Dendritic cell treated with granulocyte-macrophage colony-stimulating factor and Interleukin-4, amounts not matched to agents 40 ng/mL and 50 ng/mL, for 4 days (primary cell): ENCODE measurements at regions not wholly inside any gene's neighbourhood (a gene's known extent, or its start where the extent isn't known, plus 50 kb on each side); places are given as distances from the start of the nearest gene placed in this dataset.

Experiments
- H3K27ac Mint-ChIP-seq: one replicate; pipeline ENCODE4 v1.8.0; 2022; ENCODE audit warnings: mild to moderate bottlenecking, mixed read lengths
- H3K27me3 Mint-ChIP-seq: one replicate; pipeline ENCODE4 v1.8.0; 2022; ENCODE audit warnings: mild to moderate bottlenecking, mixed read lengths
- H3K36me3 Mint-ChIP-seq: one replicate; pipeline ENCODE4 v1.8.0; 2022; ENCODE audit warnings: low read depth, mixed read lengths
- H3K4me1 Mint-ChIP-seq: one replicate; pipeline ENCODE4 v1.8.0; 2022; ENCODE audit warnings: low read depth, mixed read lengths
- H3K4me3 Mint-ChIP-seq: one replicate; pipeline ENCODE4 v1.8.0; 2022; ENCODE audit warnings: mild to moderate bottlenecking, moderate library complexity, mixed read lengths
- H3K9me3 Mint-ChIP-seq: one replicate; pipeline ENCODE4 v1.8.0; 2022; ENCODE audit warnings: mixed read lengths
- intact Hi-C: fragments of 100-400 bp; cut with micrococcal nuclease; formaldehyde crosslinking; loops from one replicate; pipeline ENCODE4 v1.15.0; 2022

DNA sequence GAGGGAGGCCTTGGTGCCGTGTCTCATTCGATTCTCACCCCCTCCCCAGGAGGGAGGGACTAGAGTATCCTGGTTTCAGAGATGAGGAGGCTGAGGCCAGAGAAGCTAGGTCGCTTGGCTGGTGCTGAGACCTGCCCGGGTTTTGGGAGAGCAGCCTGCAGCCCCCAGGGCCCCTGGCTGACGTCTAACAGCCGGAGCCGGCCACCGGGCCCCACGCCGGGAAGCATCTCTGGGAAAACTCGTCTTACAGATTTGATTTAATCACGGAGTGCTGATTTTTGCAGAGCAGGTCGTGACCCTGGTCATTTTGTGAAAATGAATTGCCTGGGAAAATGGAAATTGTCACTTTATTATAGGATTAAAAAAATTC is 97.5 kb downstream of the MICALL2 start:
- H3K36me3 Mint-ChIP-seq: no peaks in the 10 kb centered on the region
- H3K9me3 Mint-ChIP-seq: peaks cover 11% of the 10 kb centered on the region
- no peaks in the 10 kb centered on the region for H3K4me1 Mint-ChIP-seq
- peaks cover 11% of the 10 kb centered on the region for H3K27me3 Mint-ChIP-seq
- H3K4me3 Mint-ChIP-seq: no peak overlapping the region
- no peak overlapping the region for H3K27ac Mint-ChIP-seq
- intact Hi-C loops: no loop called here

DNA sequence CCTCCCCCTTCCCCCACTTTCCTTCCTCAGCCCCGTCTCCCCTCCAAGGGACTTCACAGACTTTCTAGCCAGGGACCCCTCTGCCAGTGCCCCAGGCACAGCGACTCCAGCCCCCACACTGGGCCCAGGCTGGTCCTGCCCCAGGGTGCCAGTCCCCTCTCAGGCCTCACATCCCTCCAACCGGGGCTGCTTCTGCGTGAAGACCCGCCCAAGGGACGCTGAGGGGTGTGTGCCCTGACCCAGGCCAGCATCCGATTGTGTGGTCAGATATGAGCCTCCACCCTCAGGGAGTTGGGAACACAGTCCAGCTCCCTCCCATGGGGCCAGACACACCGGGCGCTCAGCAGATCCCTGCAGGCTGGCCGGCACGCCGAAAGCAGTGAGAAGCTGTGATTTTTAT is 97.0 kb downstream of the MICALL2 start:
- Mint-ChIP-seq H3K4me1 (no peaks in the 10 kb centered on the region), H3K27ac (no peak overlapping the region)
- intact Hi-C loops: no loop called here

DNA sequence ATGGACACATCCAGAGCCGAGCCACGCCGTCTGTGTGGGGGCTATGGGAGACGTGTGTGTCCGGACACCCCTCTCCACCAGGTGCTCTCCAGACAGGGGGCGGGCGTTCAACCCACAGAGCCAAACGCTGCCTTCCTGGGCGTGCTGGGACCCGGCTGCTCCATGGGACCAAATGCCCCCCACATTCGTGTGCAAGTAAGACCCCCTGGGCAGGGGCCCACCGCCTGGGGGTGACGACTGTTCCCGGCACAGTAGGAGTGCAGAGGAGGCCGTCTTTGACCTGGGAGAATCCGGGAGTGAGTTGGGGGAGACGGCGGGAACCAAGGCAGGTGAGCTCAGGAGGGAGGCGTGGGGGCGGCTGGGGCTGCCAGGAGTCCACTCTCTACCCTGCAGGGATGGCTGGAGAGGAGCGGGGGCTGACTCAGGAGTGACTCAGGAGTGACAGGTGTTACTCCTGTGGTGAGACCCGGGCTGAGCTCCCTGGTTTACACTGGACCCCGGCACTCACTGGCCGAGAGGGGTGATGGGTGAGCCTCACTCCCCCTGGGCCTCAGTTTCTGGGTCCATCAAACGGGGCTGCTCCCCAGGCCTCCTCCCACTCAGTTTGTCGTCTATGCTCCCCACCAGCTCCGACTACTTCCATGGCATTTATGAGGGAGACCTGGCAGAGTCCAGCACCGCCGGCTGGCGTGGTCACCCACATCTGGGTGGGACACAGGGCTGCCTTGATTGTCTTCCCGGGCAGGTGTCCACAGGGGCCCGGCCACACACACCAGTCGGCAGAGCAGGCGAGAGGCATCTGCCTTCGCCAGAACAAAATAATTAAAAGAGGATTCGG is 95.0 kb downstream of the MICALL2 start:
- Mint-ChIP-seq H3K9me3 (peaks cover 11% of the 10 kb centered on the region), H3K4me1 (no peaks in the 10 kb centered on the region), H3K4me3 (no peak overlapping the region), H3K36me3 (no peaks in the 10 kb centered on the region), H3K27me3 (peaks cover 33% of the 10 kb centered on the region), H3K27ac (no peak overlapping the region)
- intact Hi-C loops: no loop called here

More for the DNA sequence above, 97.0 kb downstream of the MICALL2 start:
- no peaks in the 10 kb centered on the region for H3K36me3 Mint-ChIP-seq
- peaks cover 17% of the 10 kb centered on the region for H3K27me3 Mint-ChIP-seq
- no peak overlapping the region for H3K4me3 Mint-ChIP-seq
- peaks cover 11% of the 10 kb centered on the region for H3K9me3 Mint-ChIP-seq

DNA sequence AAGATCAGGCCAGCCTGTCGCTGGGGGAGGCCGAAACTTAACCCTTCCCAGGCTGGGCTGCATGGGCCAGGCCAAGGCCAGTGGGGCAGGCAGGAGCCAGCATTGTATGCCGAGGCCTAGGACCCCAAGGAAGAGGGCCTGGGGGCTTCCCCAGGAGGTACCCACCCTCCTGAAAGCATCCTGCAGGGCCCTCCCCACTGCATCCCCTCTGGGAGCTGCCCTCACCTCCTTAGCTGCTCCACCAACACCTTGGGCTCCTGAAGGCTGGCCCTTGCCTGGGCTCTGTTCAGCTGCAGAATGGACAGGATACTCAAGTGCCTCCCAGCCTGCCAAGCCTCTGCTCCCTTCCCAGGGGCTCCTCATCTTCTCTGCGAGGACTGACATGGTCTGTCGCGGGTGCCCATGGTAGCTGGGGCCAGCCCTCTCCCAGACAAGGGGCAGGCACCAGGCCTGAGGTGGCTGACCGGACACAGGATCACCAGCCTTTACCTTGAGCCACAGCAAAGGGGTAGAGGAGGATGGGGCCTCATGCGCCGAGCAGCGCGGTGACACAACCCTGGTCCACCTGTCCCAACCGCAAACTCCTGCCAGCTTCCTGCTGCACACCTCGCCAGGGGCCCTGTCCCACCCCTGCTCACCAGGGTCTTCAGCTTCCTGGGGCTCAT is 94.2 kb downstream of the MICALL2 start:
- no peak overlapping the region for H3K27ac Mint-ChIP-seq
- intact Hi-C loops: no loop called here
- no peaks in the 10 kb centered on the region for H3K4me1 Mint-ChIP-seq
- peaks cover 40% of the 10 kb centered on the region for H3K27me3 Mint-ChIP-seq
- peaks cover 11% of the 10 kb centered on the region for H3K9me3 Mint-ChIP-seq
- H3K4me3 Mint-ChIP-seq: no peak overlapping the region
- no peaks in the 10 kb centered on the region for H3K36me3 Mint-ChIP-seq

DNA sequence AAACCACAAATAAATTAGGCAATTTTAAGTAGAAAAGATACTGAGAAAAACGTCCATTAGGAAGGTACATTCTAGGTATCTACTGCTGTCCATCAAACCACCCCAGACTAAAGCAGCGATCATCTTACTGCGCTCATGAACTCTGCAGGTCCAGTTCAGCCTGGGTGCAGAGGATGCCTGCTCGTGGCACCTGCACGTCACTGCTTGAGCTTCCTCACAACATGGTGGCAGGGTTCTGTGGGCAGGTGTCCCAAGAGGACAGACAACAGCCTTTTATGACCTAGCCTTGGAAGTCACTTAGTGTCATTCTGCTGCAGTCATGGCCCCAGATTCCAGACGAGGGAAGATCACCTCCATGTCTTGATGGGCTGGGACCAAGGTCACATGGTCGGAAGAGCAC is 93.4 kb downstream of the MICALL2 start:
- Mint-ChIP-seq H3K27ac (no peak overlapping the region), H3K9me3 (peaks cover 11% of the 10 kb centered on the region), H3K4me1 (no peaks in the 10 kb centered on the region), H3K36me3 (no peaks in the 10 kb centered on the region), H3K4me3 (no peak overlapping the region), H3K27me3 (peaks cover 48% of the 10 kb centered on the region)
- intact Hi-C loops: no loop called here

DNA sequence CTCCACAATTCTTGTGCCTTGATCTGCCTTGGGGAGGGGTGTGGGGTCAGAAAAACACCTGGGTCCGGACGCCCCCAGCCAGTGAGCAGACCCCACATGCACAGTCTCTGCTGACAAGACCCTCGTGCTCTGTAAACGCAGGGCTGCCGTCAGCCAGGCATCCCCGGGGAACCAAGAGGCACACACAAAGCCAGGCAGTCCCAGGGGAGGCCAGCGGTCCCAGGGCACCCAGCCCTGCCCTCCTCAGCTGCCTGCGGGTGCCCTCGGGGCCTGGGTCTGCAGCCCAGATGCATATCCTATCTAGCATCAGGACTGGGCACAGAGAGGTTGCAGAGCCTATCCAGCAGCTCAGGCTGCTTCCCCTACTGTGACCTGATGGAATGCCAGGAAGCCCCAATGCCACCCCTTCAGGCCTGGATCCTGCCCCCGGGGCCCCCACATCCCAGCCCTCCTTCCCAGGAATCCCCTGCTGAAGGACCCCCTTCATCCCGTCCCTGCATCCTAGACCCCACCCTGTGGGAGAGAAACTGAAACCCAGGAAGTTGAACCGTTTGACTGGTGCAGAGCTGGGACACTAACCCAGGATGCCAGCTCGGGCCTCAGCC is 92.4 kb downstream of the MICALL2 start:
- Mint-ChIP-seq H3K36me3 (no peaks in the 10 kb centered on the region), H3K27ac (no peak overlapping the region), H3K4me1 (no peaks in the 10 kb centered on the region), H3K9me3 (peaks cover 11% of the 10 kb centered on the region), H3K4me3 (no peak overlapping the region), H3K27me3 (peaks cover 54% of the 10 kb centered on the region)
- intact Hi-C loops: no loop called here

DNA sequence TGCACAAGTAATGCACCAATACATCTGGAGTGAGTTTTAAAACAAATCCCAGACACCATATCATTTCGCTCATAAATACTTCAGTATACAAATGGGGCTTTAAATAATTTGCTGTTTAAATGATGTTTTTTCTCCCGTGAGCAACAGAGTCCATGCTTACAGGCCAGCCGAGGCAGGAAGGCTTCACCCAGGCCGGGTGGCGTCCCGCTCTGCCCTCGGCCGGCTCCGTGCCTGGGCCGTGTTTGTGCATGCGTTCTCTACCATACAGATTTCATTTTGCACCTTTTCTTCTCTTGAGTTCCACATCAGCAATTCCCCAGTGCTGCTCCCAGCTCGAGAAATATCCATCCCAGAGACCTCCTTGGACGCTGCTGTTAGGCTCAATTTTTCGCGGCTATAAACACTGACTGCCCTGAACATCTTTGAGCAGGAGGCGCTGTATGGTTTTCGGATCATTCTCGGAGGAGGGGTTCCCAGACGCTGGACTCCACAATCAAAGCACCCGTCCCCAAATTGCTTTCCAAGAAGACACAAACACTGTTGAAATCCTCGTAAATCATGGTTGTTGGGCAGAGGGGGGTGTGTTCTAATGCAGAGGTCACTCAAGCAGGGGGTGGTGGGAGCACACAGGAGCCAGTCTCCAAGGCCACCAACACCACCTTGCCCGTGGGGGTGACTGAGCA is 91.6 kb downstream of the MICALL2 start:
- H3K27me3 Mint-ChIP-seq: peaks cover 52% of the 10 kb centered on the region
- H3K4me3 Mint-ChIP-seq: no peak overlapping the region
- H3K27ac Mint-ChIP-seq: no peak overlapping the region
- peaks cover 11% of the 10 kb centered on the region for H3K9me3 Mint-ChIP-seq
- no peaks in the 10 kb centered on the region for H3K36me3 Mint-ChIP-seq
- H3K4me1 Mint-ChIP-seq: no peaks in the 10 kb centered on the region
- intact Hi-C loops: no loop called here

DNA sequence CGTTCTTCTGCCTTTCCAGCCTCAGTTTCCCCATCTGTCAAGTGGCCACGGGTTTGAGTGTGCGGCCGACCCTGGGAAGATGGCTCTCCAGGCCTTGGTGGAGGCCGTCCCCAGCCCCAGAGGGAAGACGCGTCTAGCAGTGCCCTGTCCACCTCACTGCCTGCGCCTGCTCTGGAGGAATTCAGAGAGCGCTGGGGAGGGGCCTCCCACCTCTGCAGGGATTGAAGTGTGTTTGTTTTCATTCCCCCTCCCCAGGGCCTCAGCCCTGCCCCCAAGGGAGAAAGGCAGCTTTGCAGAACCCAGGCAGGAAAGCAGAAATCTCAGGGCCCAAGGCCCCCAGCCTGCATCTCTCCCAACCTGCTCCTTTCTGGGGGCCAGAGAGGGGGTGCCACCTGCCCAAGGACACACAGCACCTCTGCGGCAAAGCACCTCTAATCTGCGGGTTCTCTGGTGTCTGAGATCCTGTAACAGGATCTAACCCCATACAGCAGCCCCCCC is 91.0 kb downstream of the MICALL2 start:
- Mint-ChIP-seq H3K4me3 (no peak overlapping the region), H3K27ac (no peak overlapping the region), H3K4me1 (no peaks in the 10 kb centered on the region), H3K36me3 (no peaks in the 10 kb centered on the region), H3K27me3 (peaks cover 57% of the 10 kb centered on the region), H3K9me3 (peaks cover 11% of the 10 kb centered on the region)
- intact Hi-C loops: no loop called here

DNA sequence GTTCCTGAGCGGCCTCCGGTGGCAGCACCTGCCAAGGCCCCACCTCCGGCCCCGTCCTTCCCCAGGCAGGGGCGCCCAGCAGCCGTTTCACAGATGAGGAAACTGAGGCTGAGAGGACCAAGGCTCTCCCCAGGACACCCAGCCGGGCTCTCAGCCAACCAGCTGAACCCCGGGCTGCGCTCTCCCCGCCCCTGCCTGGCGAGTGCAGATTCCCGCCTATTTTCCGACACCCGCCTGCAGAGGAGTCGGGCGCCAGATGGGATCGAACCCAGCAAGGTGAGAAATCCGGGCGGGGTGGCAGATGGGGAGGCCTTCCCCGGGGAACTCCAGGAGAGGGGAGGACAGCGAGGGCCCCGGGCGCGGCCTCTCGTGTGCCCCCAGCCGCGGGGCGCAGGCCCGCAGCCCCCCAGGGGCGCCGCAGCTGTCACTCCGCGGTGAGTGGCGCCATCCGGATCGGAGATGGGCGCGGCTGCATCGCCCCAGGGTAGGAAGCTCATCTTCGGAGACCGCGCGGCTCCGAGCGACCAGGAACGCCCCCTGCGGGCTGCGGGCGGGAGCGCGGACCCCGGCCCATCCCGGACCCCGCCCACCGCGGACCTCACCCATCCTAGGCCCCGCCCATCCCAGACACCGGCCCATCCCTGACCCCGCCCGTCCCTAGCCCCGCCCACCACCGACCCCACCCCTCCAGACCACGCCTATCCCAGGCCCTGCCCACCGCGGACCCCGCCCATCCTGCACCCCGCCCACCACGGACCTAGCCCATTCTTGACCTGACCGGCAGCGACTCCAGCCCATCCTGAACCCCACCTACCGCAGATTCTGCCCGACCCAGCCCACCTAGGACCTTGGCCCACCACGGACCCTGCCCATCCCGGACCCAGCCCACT is 90.3 kb downstream of the MICALL2 start:
- H3K9me3 Mint-ChIP-seq: peaks cover 11% of the 10 kb centered on the region
- H3K27ac Mint-ChIP-seq: no peak overlapping the region
- H3K4me1 Mint-ChIP-seq: no peaks in the 10 kb centered on the region
- peaks cover 64% of the 10 kb centered on the region for H3K27me3 Mint-ChIP-seq
- no peaks in the 10 kb centered on the region for H3K36me3 Mint-ChIP-seq
- intact Hi-C loops: no loop called here
- no peak overlapping the region for H3K4me3 Mint-ChIP-seq

DNA sequence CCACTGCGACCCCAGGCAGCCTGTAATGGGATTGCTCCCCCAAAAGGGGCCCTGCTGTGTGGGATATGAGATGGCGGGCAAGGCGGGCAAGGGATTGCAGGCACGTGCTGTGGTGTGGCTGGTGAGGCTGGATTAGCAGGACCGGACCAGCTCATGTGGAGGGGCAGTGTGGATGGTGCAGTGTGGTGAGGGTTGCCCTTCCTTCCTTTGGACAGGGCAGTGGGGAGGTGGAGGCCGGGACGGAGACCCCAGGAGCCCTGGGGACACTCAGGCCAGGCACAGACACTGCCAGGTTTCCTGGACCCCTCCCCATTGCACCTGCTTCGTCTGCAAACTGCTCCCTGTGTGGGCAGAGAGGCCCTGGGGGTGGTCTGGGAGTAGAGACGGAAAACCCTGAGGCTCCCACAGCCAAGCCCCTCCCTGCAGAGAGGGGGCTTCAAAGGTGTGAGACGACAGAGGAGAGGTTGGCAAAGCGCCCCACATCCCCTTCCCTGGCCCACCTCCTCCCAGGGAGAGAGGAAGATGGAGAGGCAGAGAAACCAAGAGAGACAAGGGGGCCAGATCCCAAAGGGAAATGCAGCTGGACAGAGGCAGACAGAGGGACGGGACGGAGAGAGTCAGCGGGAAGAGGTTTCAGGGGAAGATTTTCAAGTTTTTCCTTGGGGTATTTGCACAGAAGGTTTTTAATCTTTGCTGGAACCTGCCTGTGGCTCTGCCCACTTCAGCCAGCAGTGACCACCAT is 89.2 kb downstream of the MICALL2 start:
- Mint-ChIP-seq H3K36me3 (no peaks in the 10 kb centered on the region), H3K4me3 (no peak overlapping the region), H3K9me3 (peaks cover 11% of the 10 kb centered on the region), H3K27ac (no peak overlapping the region), H3K27me3 (peaks cover 65% of the 10 kb centered on the region), H3K4me1 (no peaks in the 10 kb centered on the region)
- intact Hi-C loops: no loop called here

DNA sequence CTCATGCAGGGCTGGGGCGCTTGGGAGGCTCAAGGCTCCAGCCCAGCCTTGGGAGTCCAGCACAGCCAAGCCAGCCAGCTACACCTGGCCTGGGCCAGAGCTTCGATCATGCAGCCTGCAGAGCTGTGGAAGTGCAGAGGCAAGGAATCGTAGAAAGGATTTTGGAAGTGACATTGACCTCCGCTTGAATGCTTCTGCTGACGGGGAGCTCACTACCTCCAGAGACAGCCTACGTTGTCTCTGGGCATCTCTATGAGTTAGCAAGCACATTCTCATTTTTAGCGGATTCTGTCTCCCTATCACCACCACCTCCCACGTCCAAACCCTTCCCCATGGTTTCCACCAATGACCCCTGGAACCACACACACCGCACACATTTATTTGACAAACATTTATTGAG is 88.5 kb downstream of the MICALL2 start:
- Mint-ChIP-seq H3K4me1 (no peaks in the 10 kb centered on the region), H3K36me3 (no peaks in the 10 kb centered on the region), H3K4me3 (no peak overlapping the region), H3K27me3 (peaks cover 65% of the 10 kb centered on the region), H3K9me3 (peaks cover 6% of the 10 kb centered on the region), H3K27ac (no peak overlapping the region)
- intact Hi-C loops: no loop called here

DNA sequence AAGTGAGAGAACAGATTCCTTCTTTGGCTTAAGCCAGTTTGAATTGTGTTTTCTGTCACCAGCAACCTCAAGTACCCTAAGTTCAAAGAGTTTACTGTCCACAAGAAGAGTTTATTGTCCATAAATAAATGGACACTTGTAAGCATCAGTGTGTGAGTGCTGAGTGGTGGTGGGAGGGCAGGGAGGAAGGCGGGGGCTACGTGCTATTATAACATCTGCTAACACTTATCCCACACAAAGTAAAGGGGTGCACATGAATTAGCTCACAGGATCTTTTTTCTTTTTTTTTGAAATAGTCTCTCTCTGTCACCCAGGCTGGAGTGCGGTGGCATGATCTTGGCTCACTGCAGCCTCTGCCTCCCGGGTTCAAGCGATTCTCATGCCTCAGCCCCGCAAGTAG is 87.2 kb downstream of the MICALL2 start:
- no peak overlapping the region for H3K4me3 Mint-ChIP-seq
- no peaks in the 10 kb centered on the region for H3K36me3 Mint-ChIP-seq
- H3K27ac Mint-ChIP-seq: no peak overlapping the region
- H3K4me1 Mint-ChIP-seq: no peaks in the 10 kb centered on the region
- peaks cover 55% of the 10 kb centered on the region for H3K27me3 Mint-ChIP-seq
- H3K9me3 Mint-ChIP-seq: no peaks in the 10 kb centered on the region
- intact Hi-C loops: no loop called here
